GM12891 (cell line): ENCODE measurements at regions not wholly inside any gene's neighbourhood (a gene's known extent, or its start where the extent isn't known, plus 50 kb on each side); places are given as distances from the start of the nearest gene placed in this dataset.

Source experiments
- DNase-seq: peaks from one replicate; pipeline ENCODE4 v3.0.0; 2011; ENCODE audit warnings: low spot score; ENCODE audit not compliant: insufficient read length
- FAIRE-seq: peaks from 2 replicates; lab custom pipeline; 2011; peaks lifted over from hg19 to GRCh38; lab: Jason Lieb, UNC
- PAX5 ChIP-seq: IDR thresholded peaks from 2 replicates; pipeline ENCODE4 v1.6.1; 2011; ENCODE audit warnings: low read length, moderate library complexity, mild to moderate bottlenecking; ENCODE audit not compliant: insufficient read depth, severe bottlenecking
- POLR2A ChIP-seq: IDR thresholded peaks from 2 replicates; pipeline ENCODE4 v1.6.1; 2011; ENCODE audit warnings: low read depth, low read length, control low read depth
- POLR2AphosphoS5 ChIP-seq: IDR thresholded peaks from 2 replicates; pipeline ENCODE4 v1.6.1; 2011; ENCODE audit warnings: low read depth, low read length, control low read depth
- POU2F2 ChIP-seq: IDR thresholded peaks from 2 replicates; pipeline ENCODE4 v1.6.1; 2011; ENCODE audit warnings: low read depth, mild to moderate bottlenecking, control low read depth, low read length, moderate library complexity
- SPI1 ChIP-seq: IDR thresholded peaks from 2 replicates; pipeline ENCODE4 v1.6.1; 2011; ENCODE audit warnings: low read depth, low read length, control low read depth
- TAF1 ChIP-seq: IDR thresholded peaks from 2 replicates; pipeline ENCODE4 v1.6.1; 2011; ENCODE audit warnings: low read depth, low read length, control low read depth

DNA sequence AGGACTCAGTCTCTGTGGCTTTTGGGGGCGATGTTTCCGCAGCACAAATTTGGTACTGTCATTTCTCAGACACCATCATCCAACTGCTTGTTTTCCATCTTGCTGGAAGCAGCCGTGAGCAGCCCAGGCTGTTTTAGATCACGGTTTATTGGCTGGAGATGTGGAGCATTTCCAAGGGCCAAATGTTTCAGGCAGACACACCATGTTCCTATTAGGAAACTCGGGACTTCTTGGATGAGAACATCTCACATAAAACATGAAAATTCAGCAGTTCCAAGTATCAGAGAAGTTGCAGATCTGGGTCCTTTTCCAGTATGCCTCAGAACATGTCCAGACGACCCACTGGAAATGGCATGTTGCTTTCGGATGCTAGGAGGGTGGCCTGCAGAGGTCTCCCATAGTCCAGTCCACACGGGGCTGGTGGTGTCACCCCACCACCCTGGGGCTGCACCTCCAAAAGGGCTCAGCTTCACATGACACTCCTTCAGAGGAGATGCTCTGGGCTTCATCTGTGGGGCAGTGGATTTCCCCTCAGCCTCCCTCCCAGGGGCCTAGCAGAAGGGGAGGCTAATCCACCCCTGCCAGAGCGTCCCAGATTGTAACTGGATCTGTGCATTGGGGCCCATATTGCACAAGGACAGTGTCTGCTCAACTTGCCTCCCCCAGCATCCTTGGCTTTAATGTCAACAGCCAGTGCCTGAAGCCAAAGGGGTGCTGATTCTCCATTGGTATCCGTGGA lies 176.3 kb downstream of the SCP2D1 start:
- no peak for FAIRE-seq
- TF ChIP-seq POLR2AphosphoS5 (no peak), POLR2A (no peak), POU2F2 (no peak), TAF1 (no peak), PAX5 (no peak), SPI1 (no peak)
- DNase-seq = no peak

DNA sequence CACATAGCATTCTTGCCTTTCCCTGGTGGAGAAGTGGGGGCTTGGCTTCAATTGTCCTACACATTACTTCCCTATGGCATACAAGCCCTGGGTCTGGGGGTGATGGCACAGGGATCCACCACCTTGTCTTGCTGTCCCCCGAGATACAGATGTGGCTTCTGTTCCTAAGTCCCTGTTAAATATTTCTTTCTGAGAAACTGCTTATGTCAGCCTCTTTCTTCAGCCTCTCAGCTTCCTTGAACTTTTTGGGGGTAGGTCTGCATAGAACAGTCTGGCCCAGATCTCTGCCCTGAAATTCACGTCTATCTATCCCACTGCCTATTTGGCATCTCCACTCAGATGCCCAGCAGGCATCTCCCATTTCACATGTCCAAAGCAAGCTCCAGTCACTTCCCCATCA lies 177.4 kb downstream of the SCP2D1 start:
- TF ChIP-seq PAX5 (no peak), TAF1 (no peak), SPI1 (no peak), POLR2A (no peak), POLR2AphosphoS5 (no peak), POU2F2 (no peak)
- FAIRE-seq = no peak

DNA sequence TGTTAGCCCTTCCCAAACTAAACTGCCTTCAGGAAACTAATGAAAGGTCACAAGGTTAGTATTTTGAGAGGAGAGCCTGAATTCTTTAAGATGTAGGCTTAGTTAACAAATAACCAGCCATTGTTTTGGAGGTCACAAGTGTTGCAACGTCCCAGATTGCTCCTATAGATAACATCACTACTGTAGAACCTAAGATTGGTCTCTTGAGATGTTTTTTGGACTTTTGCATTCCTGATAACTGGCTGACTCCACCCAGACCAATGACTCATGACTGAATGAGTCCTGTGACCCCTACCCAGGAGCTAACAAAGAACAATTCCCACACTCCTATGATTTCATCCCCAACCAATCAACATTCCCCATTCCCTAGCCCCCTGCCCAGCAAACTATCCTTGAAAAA lies 178.8 kb downstream of the SCP2D1 start:
- no peak for FAIRE-seq
- TF ChIP-seq TAF1 (no peak), POU2F2 (no peak), POLR2AphosphoS5 (no peak), POLR2A (no peak), SPI1 (no peak), PAX5 (no peak)
- DNase-seq = no peak

More for the DNA sequence above, 177.4 kb downstream of the SCP2D1 start:
- DNase-seq = no peak

DNA sequence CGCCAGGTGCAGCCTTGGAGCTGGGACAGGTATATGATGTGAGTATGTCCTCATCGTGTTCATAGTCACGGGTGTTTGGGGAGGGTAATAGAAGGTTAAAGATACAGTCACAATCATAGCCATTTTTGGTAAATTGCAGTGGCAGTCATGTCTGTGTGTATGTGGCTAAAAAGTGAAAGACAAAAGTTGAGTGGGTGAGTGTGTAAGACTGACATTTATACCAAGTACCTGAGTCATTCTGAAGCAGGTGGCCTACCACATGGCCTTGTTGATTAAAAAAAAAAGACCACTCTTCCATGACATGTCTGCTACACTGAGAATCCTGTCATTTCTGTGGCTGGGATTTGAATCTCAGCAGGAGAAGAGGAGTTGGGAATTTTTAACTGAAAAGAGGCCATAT lies 181.9 kb downstream of the SCP2D1 start:
- TF ChIP-seq SPI1 = no peak
- TF ChIP-seq POLR2AphosphoS5 = no peak
- TF ChIP-seq PAX5 = no peak
- TF ChIP-seq POU2F2 = no peak
- TF ChIP-seq TAF1 = no peak
- no peak for TF ChIP-seq POLR2A
- no peak for FAIRE-seq
- DNase-seq = no peak

DNA sequence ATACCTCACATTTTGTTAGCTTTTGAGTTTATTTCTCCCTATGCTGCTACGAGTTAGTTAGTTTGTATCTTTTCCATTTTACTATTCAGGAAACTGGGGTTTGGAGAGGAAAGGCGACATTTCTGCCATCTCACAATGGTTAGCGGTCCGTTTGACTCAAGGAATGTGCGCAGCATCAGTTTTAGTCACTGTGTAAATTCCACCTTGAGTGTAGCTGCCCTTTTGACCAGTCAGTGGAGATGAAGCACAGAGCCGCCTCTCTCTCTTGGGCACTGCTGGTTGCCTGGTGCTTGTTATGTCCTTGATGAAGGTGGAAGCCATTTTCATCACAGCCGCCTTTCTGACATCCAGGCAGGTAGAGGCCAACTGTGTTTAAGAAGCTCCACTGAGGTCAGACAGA lies 185.5 kb downstream of the SCP2D1 start:
- no peak for DNase-seq
- no peak for TF ChIP-seq SPI1
- FAIRE-seq = no peak

DNA sequence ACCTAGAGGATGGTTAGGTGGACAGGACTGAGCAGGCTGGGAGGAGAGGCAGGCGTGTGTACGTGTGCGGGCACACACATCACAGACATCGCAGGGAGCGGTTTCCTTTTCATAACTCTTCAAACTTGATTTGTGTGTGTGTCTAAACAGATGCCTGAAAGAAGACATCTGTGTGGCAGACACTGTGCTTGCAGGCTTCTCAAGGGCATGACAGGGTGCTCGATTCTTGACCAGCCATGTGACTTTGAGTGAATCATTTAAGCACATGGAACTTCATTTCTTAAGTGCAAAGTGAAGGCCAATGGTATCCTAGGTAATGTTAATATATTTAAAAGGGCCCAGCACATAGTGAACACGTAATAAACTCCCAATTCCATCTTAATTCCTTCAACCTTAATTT lies 186.5 kb downstream of the SCP2D1 start:
- DNase-seq = no peak
- no peak for FAIRE-seq
- TF ChIP-seq POU2F2 = no peak
- no peak for TF ChIP-seq SPI1
- TF ChIP-seq PAX5 = no peak
- TF ChIP-seq POLR2A = no peak
- no peak for TF ChIP-seq TAF1
- TF ChIP-seq POLR2AphosphoS5 = no peak

DNA sequence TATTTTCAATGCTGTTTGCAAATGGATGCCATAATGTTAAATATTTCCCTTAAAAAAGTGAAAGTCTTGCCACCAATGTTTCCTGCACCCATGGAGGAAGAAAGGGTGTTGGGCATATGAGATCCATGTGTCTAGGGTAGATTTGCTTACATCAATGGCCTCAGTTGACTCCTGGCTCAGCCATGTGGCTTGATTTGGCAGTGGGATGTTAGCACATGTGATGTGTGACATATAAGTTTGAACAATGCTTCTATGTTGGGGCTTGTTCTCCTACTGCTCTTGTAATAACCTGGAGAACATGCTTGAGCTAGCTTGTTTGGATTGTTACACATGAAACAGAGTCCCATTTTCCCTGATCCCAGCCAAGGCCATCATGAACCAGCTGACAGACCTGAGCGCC lies 187.6 kb downstream of the SCP2D1 start:
- no peak for DNase-seq
- no peak for FAIRE-seq
- TF ChIP-seq POLR2AphosphoS5 (no peak), POU2F2 (no peak), TAF1 (no peak), PAX5 (no peak), POLR2A (no peak), SPI1 (no peak)

DNA sequence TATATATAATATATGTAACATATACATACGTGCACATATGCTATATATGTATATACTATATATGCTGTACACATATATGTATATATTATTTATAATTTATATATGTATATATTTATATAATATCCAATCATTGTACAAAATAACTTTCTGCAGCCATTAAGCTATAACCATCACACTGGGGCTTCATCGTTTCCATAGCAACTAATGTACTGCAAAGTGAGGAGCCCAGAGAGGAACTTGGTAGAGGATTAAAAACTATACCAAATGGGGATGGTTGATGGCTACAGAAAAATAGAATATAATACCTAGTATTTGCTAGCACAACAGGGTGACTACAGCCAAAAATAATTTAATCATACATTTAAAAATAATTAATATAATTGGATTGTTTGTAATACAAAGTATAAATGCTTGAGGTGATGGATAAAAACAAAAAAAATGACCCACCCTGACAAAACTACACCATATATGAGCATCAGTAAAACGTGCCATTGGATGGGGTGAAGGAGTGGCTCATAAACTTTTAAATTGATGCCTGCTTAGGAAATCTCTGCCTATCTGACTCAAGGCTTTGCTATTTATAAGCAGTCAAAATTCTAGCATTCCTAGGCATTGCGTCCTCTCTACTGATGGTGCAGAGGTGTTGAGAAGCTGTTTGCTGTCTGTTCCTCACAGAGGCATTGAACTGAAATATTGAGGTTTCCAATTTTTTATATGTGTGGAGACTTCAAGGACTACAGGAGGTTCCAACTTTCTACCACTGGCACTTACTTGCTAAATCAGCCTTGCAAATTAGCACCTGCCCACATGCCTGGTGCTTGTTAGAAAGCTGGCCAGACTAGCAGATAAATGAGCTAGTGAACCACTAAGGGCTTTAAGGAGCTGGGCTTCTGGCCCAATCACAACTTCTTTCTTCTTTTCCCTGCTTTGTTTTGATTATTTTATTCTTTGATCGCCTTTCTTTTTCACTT lies 190.1 kb downstream of the SCP2D1 start:
- DNase-seq (no peak), FAIRE-seq (no peak)
- TF ChIP-seq POU2F2 (no peak), PAX5 (no peak), POLR2AphosphoS5 (no peak)

DNA sequence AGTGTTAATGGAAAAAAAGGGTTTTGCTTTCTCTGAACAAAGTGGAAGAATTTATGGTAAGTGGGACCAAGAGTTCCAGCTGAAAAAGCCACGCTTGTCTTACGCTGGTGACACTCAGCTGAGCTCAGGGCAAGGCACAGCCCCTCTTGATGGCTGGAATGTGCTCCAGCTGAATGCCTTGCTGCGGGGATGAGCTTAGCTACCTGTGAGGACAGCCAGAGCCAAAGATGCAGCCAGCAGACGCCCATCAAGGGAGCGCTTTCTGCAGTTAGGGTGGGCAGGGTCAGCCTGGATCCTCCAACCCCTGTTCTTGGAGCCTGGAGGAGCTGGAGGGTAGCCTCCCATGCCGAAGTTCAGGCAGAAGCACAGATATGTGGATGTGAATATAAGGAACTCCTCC lies 191.4 kb downstream of the SCP2D1 start:
- no peak for DNase-seq
- TF ChIP-seq POU2F2 = no peak
- no peak for TF ChIP-seq TAF1
- FAIRE-seq = no peak

DNA sequence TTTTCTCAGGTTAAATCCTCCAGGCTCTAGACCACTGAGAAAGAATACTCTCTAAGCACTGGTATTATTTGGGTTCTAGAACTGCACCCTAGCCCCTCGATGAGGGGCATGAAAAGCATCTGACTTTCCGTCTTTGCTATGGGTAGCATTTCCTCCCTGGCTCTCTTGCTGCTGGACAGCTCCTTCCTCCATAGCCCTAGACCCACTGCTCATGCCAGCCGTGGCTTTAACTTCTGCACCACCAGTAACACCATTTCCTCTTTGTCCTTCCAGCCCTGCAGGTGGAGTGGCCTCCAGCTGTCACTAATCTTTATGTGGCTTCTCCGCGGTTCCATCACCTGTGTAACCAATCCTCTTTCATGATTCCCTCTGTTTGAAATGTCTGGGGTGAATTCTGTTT lies 194.9 kb downstream of the SCP2D1 start:
- FAIRE-seq = no peak

More for the DNA sequence above, 194.9 kb downstream of the SCP2D1 start:
- TF ChIP-seq POLR2A (no peak), SPI1 (no peak), TAF1 (no peak), POU2F2 (no peak), POLR2AphosphoS5 (no peak), PAX5 (no peak)
- DNase-seq = no peak
